DOHH2 (cell line): ENCODE measurements at regions not wholly inside any gene's neighbourhood (a gene's known extent, or its start where the extent isn't known, plus 50 kb on each side); places are given as distances from the start of the nearest gene placed in this dataset.

ENCODE experiments used
- CTCF ChIP-seq: fragments of 200-600 bp; sonication (generic); IDR thresholded peaks from one replicate; pipeline ENCODE4 v1.5.1; 2014; ENCODE audit warnings: antibody characterized with exemption, mild to moderate bottlenecking, low read depth, low read length; ENCODE audit not compliant: poor library complexity, severe bottlenecking
- EZH2phosphoT487 ChIP-seq: fragments of 200-600 bp; sonication (generic); IDR thresholded peaks from 2 replicates; pipeline ENCODE4 v1.6.1; 2017; ENCODE audit warnings: borderline replicate concordance, mild to moderate bottlenecking, antibody characterized with exemption, low read length, moderate library complexity, mixed read lengths

- TF ChIP-seq CTCF = no peak
- no peak for TF ChIP-seq EZH2phosphoT487
Observed at GRCh38 chr4:177809791-177810190, 367.6 kb upstream of the AGA start.
